ENCODE measurements at regions not wholly inside any gene's neighbourhood (a gene's known extent, or its start where the extent isn't known, plus 50 kb on each side); places are given as distances from the start of the nearest gene placed in this dataset.

GRCh38 chr13:64000321-64000720, 2584.7 kb upstream of the PCDH20 start:
- TF ChIP-seq, protein P1, sequence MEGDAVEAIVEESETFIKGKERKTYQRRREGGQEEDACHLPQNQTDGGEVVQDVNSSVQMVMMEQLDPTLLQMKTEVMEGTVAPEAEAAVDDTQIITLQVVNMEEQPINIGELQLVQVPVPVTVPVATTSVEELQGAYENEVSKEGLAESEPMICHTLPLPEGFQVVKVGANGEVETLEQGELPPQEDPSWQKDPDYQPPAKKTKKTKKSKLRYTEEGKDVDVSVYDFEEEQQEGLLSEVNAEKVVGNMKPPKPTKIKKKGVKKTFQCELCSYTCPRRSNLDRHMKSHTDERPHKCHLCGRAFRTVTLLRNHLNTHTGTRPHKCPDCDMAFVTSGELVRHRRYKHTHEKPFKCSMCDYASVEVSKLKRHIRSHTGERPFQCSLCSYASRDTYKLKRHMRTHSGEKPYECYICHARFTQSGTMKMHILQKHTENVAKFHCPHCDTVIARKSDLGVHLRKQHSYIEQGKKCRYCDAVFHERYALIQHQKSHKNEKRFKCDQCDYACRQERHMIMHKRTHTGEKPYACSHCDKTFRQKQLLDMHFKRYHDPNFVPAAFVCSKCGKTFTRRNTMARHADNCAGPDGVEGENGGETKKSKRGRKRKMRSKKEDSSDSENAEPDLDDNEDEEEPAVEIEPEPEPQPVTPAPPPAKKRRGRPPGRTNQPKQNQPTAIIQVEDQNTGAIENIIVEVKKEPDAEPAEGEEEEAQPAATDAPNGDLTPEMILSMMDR (IDR thresholded peaks at IDR 0.05; ENCODE audit: low read length), result no peak
- TF ChIP-seq EZH2phosphoT487 (IDR thresholded peaks at IDR 0.05; ENCODE audit: low read length), result no peak
- TF ChIP-seq EZH2 (optimal IDR thresholded peaks at IDR 0.05; ENCODE audit: low read depth, low read length), result no peak

Measured in MM.1S (cell line).